Activated T-helper 1 cell treated with anti-CD3 and anti-CD28 coated beads, Interleukin-12 subunit alpha, Interleukin-12 subunit beta, Interleukin-2, Interleukin-4 antibody, amounts not matched to agents 30 ng/mL and 10 ng/mL and 1 ng/mL, durations not matched to agents 14 hours and 24 hours and 36 hours (primary cell): ENCODE measurements at regions not wholly inside any gene's neighbourhood (a gene's known extent, or its start where the extent isn't known, plus 50 kb on each side); places are given as distances from the start of the nearest gene placed in this dataset.

ENCODE experiments used
- DNase-seq: peaks from one replicate; pipeline ENCODE4 v3.0.0; 2021; ENCODE audit warnings: low spot score
- H3K27ac Mint-ChIP-seq: one replicate; pipeline ENCODE4 v1.8.0; 2021; ENCODE audit warnings: mild to moderate bottlenecking, mixed read lengths
- H3K27me3 Mint-ChIP-seq: one replicate; pipeline ENCODE4 v1.8.0; 2022; ENCODE audit warnings: mild to moderate bottlenecking, moderate library complexity, mixed read lengths; ENCODE audit not compliant: insufficient read depth
- H3K36me3 Mint-ChIP-seq: one replicate; pipeline ENCODE4 v1.8.0; 2021; ENCODE audit warnings: low read depth, mixed read lengths
- H3K4me1 Mint-ChIP-seq: one replicate; pipeline ENCODE4 v1.8.0; 2021; ENCODE audit warnings: low read depth, mixed read lengths
- H3K4me3 Mint-ChIP-seq: one replicate; pipeline ENCODE4 v1.8.0; 2021; ENCODE audit warnings: mild to moderate bottlenecking, moderate library complexity, mixed read lengths
- H3K9me3 Mint-ChIP-seq: one replicate; pipeline ENCODE4 v1.8.0; 2021; ENCODE audit warnings: mixed read lengths
- intact Hi-C: fragments of 100-400 bp; cut with micrococcal nuclease; formaldehyde crosslinking; loops from one replicate; pipeline ENCODE4 v1.15.1; 2024

DNA sequence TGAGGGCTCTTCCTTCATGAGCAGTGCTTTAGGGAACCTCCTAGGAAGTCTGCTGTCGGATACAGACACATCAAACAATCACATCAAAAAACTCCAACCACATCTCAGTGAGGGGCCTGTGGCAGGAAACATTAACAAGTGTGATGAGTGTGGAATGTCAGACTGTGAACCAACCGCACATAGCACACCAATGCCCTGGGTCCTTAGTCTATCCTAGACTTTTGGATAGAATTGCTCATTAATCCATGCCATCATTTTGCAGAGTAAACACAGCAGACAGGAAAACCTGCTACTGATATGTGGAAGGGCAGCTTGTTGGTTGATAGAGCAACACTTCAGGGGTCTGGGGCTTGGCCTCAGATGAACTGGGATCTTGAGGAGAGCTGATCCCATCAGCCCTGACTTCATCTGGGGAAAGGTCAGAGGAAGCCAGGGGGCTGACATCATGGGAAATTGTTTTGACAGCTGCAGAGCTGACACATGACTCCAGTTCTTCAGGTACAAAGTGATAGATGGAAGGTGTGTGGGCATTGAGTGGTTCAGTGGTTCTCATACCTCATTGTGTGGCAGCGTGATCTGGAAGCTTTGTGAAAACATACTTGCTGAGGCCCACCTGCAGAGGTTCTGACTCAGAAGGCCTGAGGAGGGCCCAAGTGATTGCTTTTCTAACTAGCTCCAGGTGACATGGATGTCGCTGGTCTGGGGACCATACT is 193.3 kb downstream of the DIRAS2 start:
- Mint-ChIP-seq H3K36me3 (no peaks in the 10 kb centered on the region), H3K4me3 (no peak overlapping the region), H3K9me3 (no peaks in the 10 kb centered on the region), H3K4me1 (no peaks in the 10 kb centered on the region), H3K27ac (no peak overlapping the region), H3K27me3 (peaks cover 11% of the 10 kb centered on the region)
- intact Hi-C loops = no loop called here
- DNase-seq = no peak

DNA sequence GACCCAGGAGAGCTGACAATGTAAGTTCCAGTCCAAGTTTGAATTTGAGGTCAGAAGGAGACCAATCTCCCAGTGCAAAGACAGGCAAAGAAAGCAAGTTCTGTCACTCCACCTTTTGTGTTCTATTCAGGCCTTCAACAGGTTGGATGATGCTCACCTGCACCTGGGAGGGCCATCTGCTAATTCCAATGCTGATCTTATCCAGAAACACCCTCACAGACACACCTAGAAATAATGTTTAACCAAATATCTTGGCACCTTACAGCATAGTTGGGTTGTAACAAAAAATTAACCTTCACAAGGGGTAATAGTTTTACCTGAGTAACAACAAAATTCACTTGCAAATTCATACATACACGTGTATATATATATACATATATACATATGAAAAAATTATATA is 190.8 kb downstream of the DIRAS2 start:
- Mint-ChIP-seq H3K9me3 (no peaks in the 10 kb centered on the region), H3K27ac (no peak overlapping the region), H3K27me3 (peaks cover 5% of the 10 kb centered on the region), H3K4me3 (no peak overlapping the region), H3K36me3 (no peaks in the 10 kb centered on the region), H3K4me1 (no peaks in the 10 kb centered on the region)
- no peak for DNase-seq
- intact Hi-C loops = no loop called here

DNA sequence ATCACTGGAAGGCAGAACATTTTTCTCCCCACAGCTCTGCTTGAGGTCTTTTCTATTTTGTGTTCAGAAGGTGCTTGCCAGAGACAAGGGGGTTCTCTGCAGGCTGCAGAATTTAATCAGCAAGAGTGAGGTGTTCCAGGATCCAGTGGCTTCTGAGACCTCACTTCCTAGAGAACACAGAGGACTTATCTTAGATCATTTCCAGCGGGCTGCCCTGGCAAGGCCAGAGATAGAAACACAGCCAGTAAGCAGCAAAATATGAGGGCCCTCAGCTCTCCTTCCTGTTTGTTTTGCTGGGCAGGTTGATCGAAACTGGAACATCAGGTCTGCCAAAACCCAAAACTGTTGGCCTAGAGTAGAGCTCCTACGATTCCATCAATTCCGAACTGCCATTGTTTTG is 187.3 kb downstream of the DIRAS2 start:
- H3K4me1 Mint-ChIP-seq = no peaks in the 10 kb centered on the region
- no peak overlapping the region for H3K4me3 Mint-ChIP-seq
- intact Hi-C loops = no loop called here
- H3K9me3 Mint-ChIP-seq = no peaks in the 10 kb centered on the region
- H3K27ac Mint-ChIP-seq = no peak overlapping the region
- no peaks in the 10 kb centered on the region for H3K36me3 Mint-ChIP-seq
- no peak for DNase-seq
- peaks cover 3% of the 10 kb centered on the region for H3K27me3 Mint-ChIP-seq

DNA sequence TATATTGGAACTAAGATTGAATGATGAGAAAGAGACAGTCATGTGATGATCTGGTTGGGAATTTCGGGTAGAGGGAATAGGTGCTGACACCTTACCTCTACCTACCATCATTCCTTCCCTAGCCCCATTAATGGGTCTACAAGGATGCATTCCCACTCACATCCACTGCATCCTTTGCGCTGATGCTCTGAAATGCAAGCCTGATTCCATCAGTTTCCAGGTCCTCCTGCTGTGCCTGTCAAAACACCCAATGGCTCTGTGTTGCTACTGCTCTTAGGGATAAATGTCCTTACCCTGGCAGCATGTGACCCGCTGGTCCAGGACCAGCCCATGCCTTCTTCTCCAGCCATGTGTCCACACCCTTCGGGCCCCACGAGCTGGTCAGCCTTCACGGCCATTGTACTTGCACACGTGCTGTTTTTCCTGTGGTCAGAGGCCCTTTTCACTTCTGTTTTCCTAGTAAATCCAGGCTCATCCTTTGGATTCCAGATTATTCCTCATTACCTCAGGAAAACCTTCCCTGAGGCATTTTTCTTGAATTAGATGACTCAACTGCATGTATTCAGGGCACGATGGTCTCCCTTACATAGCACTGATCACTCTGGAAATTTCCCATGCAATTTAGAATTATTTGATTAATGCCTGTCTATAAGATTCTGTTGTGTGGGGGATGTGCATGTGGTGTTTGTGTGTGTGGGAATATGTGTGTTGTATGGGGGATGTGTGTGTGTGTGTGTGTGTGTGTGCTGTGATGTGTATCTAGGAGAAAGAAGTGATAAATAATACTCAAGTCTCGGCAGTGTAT is 185.0 kb downstream of the DIRAS2 start:
- H3K36me3 Mint-ChIP-seq = no peaks in the 10 kb centered on the region
- H3K27me3 Mint-ChIP-seq = peaks cover 2% of the 10 kb centered on the region

DNA sequence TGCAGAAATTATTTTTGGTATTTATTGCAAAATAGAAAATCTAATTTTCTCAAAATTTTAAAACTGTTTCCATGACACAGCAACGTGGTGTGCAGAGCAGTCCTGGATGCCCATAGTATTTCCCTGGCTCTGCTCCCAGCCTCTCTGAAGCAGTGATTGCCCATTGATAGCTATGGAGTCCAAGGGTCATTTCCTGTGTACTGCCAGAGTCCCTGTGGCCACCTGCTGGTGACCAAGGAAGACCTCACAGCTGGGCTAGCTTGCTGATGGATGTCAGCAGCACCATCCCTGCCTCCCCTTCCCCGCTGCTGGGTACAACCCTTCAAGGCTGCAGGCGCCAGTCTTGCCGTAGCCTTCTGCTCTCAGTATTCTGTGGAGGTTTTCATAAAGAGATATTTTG is 184.1 kb downstream of the DIRAS2 start:
- no peaks in the 10 kb centered on the region for H3K36me3 Mint-ChIP-seq
- H3K4me3 Mint-ChIP-seq = no peak overlapping the region
- DNase-seq = no peak
- H3K27me3 Mint-ChIP-seq = peaks cover 2% of the 10 kb centered on the region
- no peaks in the 10 kb centered on the region for H3K4me1 Mint-ChIP-seq
- no peak overlapping the region for H3K27ac Mint-ChIP-seq
- intact Hi-C loops = no loop called here
- no peaks in the 10 kb centered on the region for H3K9me3 Mint-ChIP-seq

More for the DNA sequence above, 185.0 kb downstream of the DIRAS2 start:
- no peak overlapping the region for H3K27ac Mint-ChIP-seq
- no peaks in the 10 kb centered on the region for H3K4me1 Mint-ChIP-seq
- no peak overlapping the region for H3K4me3 Mint-ChIP-seq
- intact Hi-C loops = no loop called here
- DNase-seq = no peak
- H3K9me3 Mint-ChIP-seq = no peaks in the 10 kb centered on the region

DNA sequence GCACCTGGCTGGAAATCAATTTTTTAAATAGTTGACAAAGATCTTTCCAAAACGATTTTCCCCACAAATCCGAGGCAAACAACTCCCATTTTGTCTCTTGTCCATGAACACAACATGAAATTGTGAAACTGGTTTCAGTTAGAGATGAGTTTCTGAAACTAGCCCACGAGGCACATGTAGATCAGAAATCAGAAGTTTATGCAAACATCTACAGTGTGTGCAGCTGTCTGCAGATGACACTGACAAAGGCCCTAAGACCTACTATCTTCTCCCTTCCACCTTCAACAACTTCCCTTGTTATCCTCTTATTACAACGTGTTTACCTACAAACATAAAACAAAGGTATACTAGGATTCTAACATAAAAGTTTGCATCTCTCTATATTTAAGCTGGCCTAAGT is 183.3 kb downstream of the DIRAS2 start:
- no peak overlapping the region for H3K27ac Mint-ChIP-seq
- DNase-seq = no peak
- no peaks in the 10 kb centered on the region for H3K9me3 Mint-ChIP-seq
- H3K27me3 Mint-ChIP-seq = peaks cover 2% of the 10 kb centered on the region
- no peaks in the 10 kb centered on the region for H3K4me1 Mint-ChIP-seq
- no peaks in the 10 kb centered on the region for H3K36me3 Mint-ChIP-seq
- intact Hi-C loops = no loop called here
- no peak overlapping the region for H3K4me3 Mint-ChIP-seq

DNA sequence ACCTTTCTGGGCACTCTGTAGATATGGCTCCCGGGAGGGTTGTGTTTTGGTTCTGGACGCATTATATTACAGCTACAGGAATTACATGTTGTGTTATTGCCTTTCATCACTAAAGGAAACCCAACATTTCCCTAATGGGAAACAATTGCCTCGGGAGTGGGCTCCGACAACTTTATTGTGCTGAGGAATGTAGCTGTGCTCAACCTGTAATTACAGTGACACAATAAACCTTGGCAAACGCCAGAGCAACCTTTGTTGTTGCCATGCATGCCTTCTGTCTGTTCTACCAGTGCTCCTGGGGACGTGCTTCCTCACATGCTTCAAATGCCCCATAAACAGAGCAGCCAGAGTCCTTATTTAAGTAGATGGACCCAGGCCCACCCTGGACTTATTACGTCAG is 182.4 kb downstream of the DIRAS2 start:
- DNase-seq = no peak
- Mint-ChIP-seq H3K27me3 (peaks cover 2% of the 10 kb centered on the region), H3K9me3 (no peaks in the 10 kb centered on the region), H3K4me3 (no peak overlapping the region), H3K36me3 (no peaks in the 10 kb centered on the region), H3K4me1 (no peaks in the 10 kb centered on the region), H3K27ac (no peak overlapping the region)
- intact Hi-C loops = no loop called here

DNA sequence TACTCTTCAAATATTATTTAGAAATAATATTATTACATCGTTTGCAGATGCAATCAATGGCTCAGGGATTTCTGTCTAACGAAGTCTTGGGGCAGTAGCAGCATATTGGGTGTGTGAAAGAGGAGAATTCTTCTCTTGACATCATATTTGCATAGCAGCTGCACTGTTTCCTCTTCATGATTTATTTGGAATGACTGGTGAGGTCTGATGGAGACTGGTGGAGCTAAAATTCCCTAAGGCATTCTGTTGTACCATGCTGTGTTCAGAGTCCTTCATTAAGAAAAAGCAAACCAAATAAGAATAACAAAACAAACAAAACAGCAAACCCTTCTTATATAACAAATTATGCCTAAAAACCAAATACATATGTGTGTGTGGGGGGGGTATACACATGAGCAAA is 177.6 kb downstream of the DIRAS2 start:
- H3K27ac Mint-ChIP-seq = no peak overlapping the region
- no peaks in the 10 kb centered on the region for H3K36me3 Mint-ChIP-seq
- H3K4me3 Mint-ChIP-seq = no peak overlapping the region
- intact Hi-C loops = no loop called here
- H3K27me3 Mint-ChIP-seq = peaks cover 2% of the 10 kb centered on the region
- DNase-seq = no peak
- no peaks in the 10 kb centered on the region for H3K9me3 Mint-ChIP-seq
- no peaks in the 10 kb centered on the region for H3K4me1 Mint-ChIP-seq

DNA sequence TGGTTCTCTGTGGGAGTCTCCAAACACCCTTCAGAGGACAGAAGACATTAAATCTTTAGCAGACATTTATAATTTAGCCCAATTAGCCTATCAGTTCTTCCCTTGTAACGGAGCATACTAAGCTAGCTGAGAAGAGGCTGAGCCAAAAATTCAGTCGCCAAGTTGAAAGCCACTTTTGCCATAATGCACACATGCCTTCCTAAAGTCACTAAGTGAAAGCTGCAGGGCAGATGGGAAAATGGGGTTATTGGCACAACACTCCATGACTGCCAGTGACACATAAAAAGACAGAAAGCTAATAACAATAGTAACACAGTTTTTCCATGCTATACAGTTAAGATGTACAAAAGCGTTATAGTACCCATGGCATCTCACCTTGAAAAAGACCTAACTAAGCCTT is 176.2 kb downstream of the DIRAS2 start:
- no peaks in the 10 kb centered on the region for H3K36me3 Mint-ChIP-seq
- H3K9me3 Mint-ChIP-seq = no peaks in the 10 kb centered on the region
- H3K4me1 Mint-ChIP-seq = no peaks in the 10 kb centered on the region
- no peak overlapping the region for H3K4me3 Mint-ChIP-seq
- DNase-seq = no peak
- intact Hi-C loops = no loop called here
- peaks cover 2% of the 10 kb centered on the region for H3K27me3 Mint-ChIP-seq
- H3K27ac Mint-ChIP-seq = no peak overlapping the region

DNA sequence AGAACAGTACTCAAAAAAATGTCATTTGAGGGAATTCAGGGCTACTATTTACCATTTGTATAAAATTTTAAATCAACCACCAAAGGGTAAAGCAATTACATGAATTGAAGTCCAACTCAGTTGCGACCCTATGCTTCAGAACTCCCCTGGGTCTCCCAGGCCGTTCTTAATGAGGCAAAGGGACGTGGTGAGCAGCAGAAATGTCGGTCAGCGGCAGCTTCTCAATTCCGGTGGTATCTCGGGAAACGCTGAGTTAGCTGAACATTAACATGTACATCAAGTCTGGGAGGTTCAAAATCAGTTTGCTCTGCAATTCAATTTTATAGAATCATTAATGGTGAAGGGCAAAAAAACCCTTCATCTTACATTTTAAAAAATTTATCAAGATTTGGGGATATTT is 173.2 kb downstream of the DIRAS2 start:
- intact Hi-C loops = no loop called here

DNA sequence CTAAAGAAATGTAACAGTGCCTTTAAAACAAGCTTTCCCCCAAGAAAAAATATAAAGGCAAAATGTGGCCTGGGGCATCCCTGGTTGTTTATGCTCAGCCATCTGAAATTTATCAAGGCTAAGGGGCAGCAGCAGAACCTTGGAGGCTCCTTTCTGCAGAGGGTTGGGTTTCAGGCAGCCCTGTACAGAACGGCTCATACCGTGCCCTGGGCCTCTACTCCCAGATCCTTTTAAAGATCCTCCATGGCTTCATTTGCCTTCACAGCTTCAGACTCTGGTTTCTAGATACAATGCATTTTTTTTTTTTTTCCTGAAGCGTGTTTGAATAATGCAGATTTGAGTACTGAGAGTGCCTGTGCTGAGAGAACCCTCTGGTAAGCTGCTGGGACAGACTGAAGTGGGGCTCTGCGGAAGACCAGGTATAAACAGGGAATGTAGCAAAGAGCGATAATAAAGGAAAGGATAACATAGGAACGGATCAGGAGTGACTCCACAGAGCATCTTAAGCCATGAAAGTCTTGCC is 172.7 kb downstream of the DIRAS2 start:
- Mint-ChIP-seq H3K4me1 (no peaks in the 10 kb centered on the region), H3K27me3 (peaks cover 1% of the 10 kb centered on the region), H3K4me3 (no peak overlapping the region), H3K27ac (no peak overlapping the region), H3K36me3 (no peaks in the 10 kb centered on the region), H3K9me3 (no peaks in the 10 kb centered on the region)
- intact Hi-C loops = no loop called here
- no peak for DNase-seq

More for the DNA sequence above, 173.2 kb downstream of the DIRAS2 start:
- no peak for DNase-seq
- Mint-ChIP-seq H3K4me1 (no peaks in the 10 kb centered on the region), H3K9me3 (no peaks in the 10 kb centered on the region), H3K4me3 (no peak overlapping the region), H3K27me3 (no peaks in the 10 kb centered on the region), H3K27ac (no peak overlapping the region), H3K36me3 (no peaks in the 10 kb centered on the region)

DNA sequence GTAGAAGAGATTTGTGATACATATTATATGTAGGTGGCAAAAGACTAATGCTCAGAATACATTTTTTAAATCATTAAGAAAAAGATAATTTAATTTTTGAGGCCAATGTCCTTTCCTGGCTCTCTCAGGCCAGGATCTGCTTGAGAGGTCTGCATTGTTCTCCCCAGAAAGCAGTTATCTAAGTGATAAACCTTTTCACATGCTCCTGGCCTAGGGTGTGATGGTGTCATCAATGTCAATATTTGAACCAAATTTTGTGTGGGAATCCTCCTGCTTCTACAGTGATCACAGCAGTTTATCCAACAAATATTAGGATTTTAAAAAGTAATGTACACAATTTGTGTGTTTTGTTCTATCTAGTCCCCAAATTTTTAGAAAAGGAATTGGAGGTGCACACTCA is 166.6 kb downstream of the DIRAS2 start:
- H3K27me3 Mint-ChIP-seq = peaks cover 7% of the 10 kb centered on the region
- no peaks in the 10 kb centered on the region for H3K4me1 Mint-ChIP-seq
- H3K27ac Mint-ChIP-seq = no peak overlapping the region
- no peak for DNase-seq
- no peaks in the 10 kb centered on the region for H3K36me3 Mint-ChIP-seq
- no peak overlapping the region for H3K4me3 Mint-ChIP-seq
- no peaks in the 10 kb centered on the region for H3K9me3 Mint-ChIP-seq
- intact Hi-C loops = no loop called here

DNA sequence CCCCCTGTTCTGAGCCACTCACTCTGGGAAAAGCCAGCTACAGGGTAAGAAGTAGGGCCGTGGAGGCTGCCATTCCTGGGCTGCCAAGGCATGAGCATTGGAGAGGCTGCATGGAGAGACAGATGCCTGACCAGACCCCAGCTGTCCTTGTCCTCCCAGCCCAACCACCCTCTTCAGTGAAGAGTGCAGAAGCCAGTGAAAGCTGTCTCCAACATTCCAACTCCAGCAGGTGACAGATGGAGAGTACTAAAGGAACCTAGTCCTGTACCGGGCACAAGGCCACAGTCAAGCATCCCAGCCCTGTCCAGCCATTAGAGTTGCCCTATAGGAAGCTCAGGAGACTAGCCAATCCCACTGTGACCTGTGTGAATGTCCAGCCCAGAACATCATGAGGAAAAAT is 165.1 kb downstream of the DIRAS2 start:
- no peaks in the 10 kb centered on the region for H3K4me1 Mint-ChIP-seq
- peaks cover 7% of the 10 kb centered on the region for H3K27me3 Mint-ChIP-seq
- intact Hi-C loops = no loop called here
- no peak overlapping the region for H3K27ac Mint-ChIP-seq
- no peak overlapping the region for H3K4me3 Mint-ChIP-seq
- no peaks in the 10 kb centered on the region for H3K36me3 Mint-ChIP-seq
- no peak for DNase-seq
- no peaks in the 10 kb centered on the region for H3K9me3 Mint-ChIP-seq
